ENCODE measurements at regions not wholly inside any gene's neighbourhood (a gene's known extent, or its start where the extent isn't known, plus 50 kb on each side); places are given as distances from the start of the nearest gene placed in this dataset.

DNA sequence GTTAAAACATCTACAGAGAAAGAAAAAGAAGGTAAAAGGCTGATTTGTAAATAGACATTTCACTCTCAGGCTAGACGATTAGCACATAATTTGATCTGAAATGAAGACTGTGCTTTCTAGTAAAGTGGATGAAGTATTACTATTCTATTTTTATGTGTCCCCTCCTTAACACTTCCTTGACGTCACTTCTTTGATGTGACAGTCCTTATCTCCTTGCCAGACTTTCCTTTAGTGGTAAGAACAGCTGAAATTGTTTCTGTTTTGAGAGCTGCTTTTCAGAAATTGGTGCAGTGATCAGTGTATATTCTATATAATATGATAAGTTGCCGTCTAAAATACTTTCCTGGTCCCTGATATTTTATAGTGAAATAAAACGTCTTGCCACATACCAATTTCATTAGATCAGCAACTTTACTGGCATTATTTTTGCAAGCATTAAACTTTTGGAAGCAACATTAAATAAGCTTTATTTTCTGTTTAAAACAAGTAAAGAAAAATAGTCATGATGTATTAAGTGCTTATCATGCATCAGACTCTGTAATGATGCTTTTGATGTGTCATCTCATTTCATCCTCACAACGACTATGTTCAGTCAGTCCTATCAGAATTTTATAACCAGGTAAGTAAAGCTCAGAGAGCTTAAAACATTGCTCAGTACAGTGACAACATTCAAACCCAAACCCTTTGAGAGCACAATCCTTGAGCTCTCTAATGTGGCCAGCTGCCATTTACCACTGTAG, 210.3 kb upstream of the PCDH9 start:
- no peaks in the 10 kb centered on the region for H3K4me1 ChIP-seq (replicated peaks in 1 of 2; ENCODE audit: control insufficient read depth in 2 of 2, insufficient read depth in 2 of 2, low read length in 2 of 2)
- H3K36me3 ChIP-seq (ENCODE audit: control insufficient read depth, insufficient read depth, low read length) = no peaks in the 10 kb centered on the region
- H4K20me1 ChIP-seq (replicated peaks; ENCODE audit: control insufficient read depth, insufficient read depth, low read length) = no peaks in the 10 kb centered on the region
- no peak overlapping the region for H3K27ac ChIP-seq (ENCODE audit: extremely low read depth, low read depth, low read length)
- intact Hi-C loops (cut with micrococcal nuclease) = no loop called here
- no TSS peak for BruUV-seq (replicated peaks)
- DNase-seq (ENCODE audit: extremely low read depth in 1 of 4, low spot score in 3 of 4) (no peak), FAIRE-seq (no peak), ATAC-seq (no peak)
- no peak overlapping the region for H3K9ac ChIP-seq (ENCODE audit: insufficient read depth in 1 of 2, low read depth in 2 of 2, low read length in 2 of 2)
- ChIA-PET POLR2A (no interaction called here), CTCF (ENCODE audit: low intra/inter-chr PET ratio) (no interaction called here)
- H3K9me3 ChIP-seq (replicated peaks; ENCODE audit: control insufficient read depth, insufficient read depth, low read depth, low read length) = no peaks in the 10 kb centered on the region
- in situ Hi-C loops (cut with MboI) = no loop called here
- no peak for TF ChIP-seq POU5F1 (IDR thresholded peaks at IDR 0.05; ENCODE audit: borderline replicate concordance, low read depth, low read length, partially characterized antibody)
- TF ChIP-seq ZNF707 (CRISPR knock-in tag; conservative IDR thresholded peaks at IDR 0.05) = no peak
- TF ChIP-seq CREM (IDR thresholded peaks at IDR 0.05; ENCODE audit: low read depth) = peak; percentile 49
- TF ChIP-seq, protein P1, sequence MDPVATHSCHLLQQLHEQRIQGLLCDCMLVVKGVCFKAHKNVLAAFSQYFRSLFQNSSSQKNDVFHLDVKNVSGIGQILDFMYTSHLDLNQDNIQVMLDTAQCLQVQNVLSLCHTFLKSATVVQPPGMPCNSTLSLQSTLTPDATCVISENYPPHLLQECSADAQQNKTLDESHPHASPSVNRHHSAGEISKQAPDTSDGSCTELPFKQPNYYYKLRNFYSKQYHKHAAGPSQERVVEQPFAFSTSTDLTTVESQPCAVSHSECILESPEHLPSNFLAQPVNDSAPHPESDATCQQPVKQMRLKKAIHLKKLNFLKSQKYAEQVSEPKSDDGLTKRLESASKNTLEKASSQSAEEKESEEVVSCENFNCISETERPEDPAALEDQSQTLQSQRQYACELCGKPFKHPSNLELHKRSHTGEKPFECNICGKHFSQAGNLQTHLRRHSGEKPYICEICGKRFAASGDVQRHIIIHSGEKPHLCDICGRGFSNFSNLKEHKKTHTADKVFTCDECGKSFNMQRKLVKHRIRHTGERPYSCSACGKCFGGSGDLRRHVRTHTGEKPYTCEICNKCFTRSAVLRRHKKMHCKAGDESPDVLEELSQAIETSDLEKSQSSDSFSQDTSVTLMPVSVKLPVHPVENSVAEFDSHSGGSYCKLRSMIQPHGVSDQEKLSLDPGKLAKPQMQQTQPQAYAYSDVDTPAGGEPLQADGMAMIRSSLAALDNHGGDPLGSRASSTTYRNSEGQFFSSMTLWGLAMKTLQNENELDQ (CRISPR knock-in tag; IDR thresholded peaks at IDR 0.05; ENCODE audit: borderline replicate concordance) = no peak
- no peak for TF ChIP-seq ZNF77 (CRISPR knock-in tag; IDR thresholded peaks at IDR 0.05)
- no peaks in the 10 kb centered on the region for H3K27me3 ChIP-seq (ENCODE audit: control insufficient read depth in 2 of 2, insufficient read depth in 2 of 2, low read length in 2 of 2)
- no peak overlapping the region; the same call in 1 of the 2 replicates for H2AFZ ChIP-seq (ENCODE audit: low read depth, low read length)
- no peaks in the 10 kb centered on the region for H3K79me2 ChIP-seq (ENCODE audit: control insufficient read depth, insufficient read depth, low read length)
- no peak overlapping the region for H3K4me2 ChIP-seq (ENCODE audit: insufficient read depth, low read length)
- WGBS (ENCODE audit: insufficient coverage, low coverage, missing lambda C conversion rate) = 4% methylated on average over 5 of the region's 5 CpGs
- H3K4me3 ChIP-seq = no peak overlapping the region
- H3K9me1 ChIP-seq (ENCODE audit: control insufficient read depth, insufficient read depth, low read length) = no peaks in the 10 kb centered on the region

Data from K562 (cell line).